ENCODE measurements at regions not wholly inside any gene's neighbourhood (a gene's known extent, or its start where the extent isn't known, plus 50 kb on each side); places are given as distances from the start of the nearest gene placed in this dataset.

GRCh38 chr6:135126034-135126433 is 55.1 kb upstream of the MYB start:
- Histone ChIP-seq H3K79me2 (ENCODE audit: insufficient read depth, low read length) (no peaks in the 10 kb centered on the region), H2AFZ (ENCODE audit: low read length) (no peak overlapping the region), H3K9me2 (replicated peaks; ENCODE audit: low read depth, low read length) (no peaks in the 10 kb centered on the region), H3K4me2 (ENCODE audit: low read depth, low read length, poor library complexity, severe bottlenecking) (no peak overlapping the region), H3K9ac (ENCODE audit: low read depth, low read length, poor library complexity, severe bottlenecking) (no peak overlapping the region), H3K36me3 (ENCODE audit: insufficient read depth, low read length) (no peaks in the 10 kb centered on the region), H3K4me1 (ENCODE audit: insufficient read depth, low read length, poor library complexity, severe bottlenecking) (peaks cover 42% of the 10 kb centered on the region), H3K27me3 (ENCODE audit: insufficient read depth, low read length, poor library complexity, severe bottlenecking) (no peaks in the 10 kb centered on the region), H4K20me1 (ENCODE audit: insufficient read depth, low read length, poor library complexity, severe bottlenecking) (no peaks in the 10 kb centered on the region), H3F3A (ENCODE audit: low read depth) (peaks cover 13% of the 10 kb centered on the region), H3K4me3 (ENCODE audit: low read length, poor library complexity, severe bottlenecking) (no peak overlapping the region), H3K9me3 (ENCODE audit: insufficient read depth, low read depth, low read length) (no peaks in the 10 kb centered on the region)
- TF ChIP-seq EZH2phosphoT487 (IDR thresholded peaks at IDR 0.05; ENCODE audit: borderline replicate concordance), result no peak
- TF ChIP-seq, protein P1, sequence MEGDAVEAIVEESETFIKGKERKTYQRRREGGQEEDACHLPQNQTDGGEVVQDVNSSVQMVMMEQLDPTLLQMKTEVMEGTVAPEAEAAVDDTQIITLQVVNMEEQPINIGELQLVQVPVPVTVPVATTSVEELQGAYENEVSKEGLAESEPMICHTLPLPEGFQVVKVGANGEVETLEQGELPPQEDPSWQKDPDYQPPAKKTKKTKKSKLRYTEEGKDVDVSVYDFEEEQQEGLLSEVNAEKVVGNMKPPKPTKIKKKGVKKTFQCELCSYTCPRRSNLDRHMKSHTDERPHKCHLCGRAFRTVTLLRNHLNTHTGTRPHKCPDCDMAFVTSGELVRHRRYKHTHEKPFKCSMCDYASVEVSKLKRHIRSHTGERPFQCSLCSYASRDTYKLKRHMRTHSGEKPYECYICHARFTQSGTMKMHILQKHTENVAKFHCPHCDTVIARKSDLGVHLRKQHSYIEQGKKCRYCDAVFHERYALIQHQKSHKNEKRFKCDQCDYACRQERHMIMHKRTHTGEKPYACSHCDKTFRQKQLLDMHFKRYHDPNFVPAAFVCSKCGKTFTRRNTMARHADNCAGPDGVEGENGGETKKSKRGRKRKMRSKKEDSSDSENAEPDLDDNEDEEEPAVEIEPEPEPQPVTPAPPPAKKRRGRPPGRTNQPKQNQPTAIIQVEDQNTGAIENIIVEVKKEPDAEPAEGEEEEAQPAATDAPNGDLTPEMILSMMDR (conservative IDR thresholded peaks at IDR 0.05; ENCODE audit: low read length), result no peak

DNA sequence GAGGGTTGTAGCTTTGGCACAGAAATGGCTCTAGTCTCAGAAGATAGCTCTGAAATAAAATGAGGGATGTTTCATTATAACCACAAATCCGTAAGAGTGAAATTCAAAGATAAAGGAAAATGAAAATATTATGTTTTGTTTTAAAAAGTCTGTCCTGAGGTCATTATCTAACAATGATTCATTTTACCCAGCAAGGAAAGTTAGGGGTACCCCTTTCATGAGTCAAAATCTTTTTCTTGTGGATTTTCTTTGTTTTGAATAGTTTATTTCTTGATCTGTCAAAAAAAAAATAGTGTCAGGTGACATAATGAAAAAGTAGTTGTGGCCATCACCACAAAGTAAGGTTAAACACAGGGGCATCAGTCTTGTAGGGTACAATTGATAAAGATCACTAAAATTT is 59.7 kb upstream of the MYB start:
- no peak overlapping the region for H3K9ac ChIP-seq (ENCODE audit: low read depth, low read length, poor library complexity, severe bottlenecking)
- no peaks in the 10 kb centered on the region for H4K20me1 ChIP-seq (ENCODE audit: insufficient read depth, low read length, poor library complexity, severe bottlenecking)
- no peak overlapping the region for H2AFZ ChIP-seq (ENCODE audit: low read length)
- peaks cover 45% of the 10 kb centered on the region for H3K4me1 ChIP-seq (ENCODE audit: insufficient read depth, low read length, poor library complexity, severe bottlenecking)
- H3K36me3 ChIP-seq (ENCODE audit: insufficient read depth, low read length), result no peaks in the 10 kb centered on the region
- no peaks in the 10 kb centered on the region for H3K9me2 ChIP-seq (replicated peaks; ENCODE audit: low read depth, low read length)
- no peaks in the 10 kb centered on the region for H3K27me3 ChIP-seq (ENCODE audit: insufficient read depth, low read length, poor library complexity, severe bottlenecking)
- H3F3A ChIP-seq (ENCODE audit: low read depth), result peaks cover 9% of the 10 kb centered on the region; the same call in 1 of the 2 replicates
- TF ChIP-seq, protein P1 (conservative IDR thresholded peaks at IDR 0.05; ENCODE audit: low read length), result no peak
- TF ChIP-seq EZH2phosphoT487 (IDR thresholded peaks at IDR 0.05; ENCODE audit: borderline replicate concordance), result no peak
- no peaks in the 10 kb centered on the region for H3K79me2 ChIP-seq (ENCODE audit: insufficient read depth, low read length)
- no peaks in the 10 kb centered on the region for H3K9me3 ChIP-seq (ENCODE audit: insufficient read depth, low read depth, low read length)
- H3K4me2 ChIP-seq (ENCODE audit: low read depth, low read length, poor library complexity, severe bottlenecking), result peak overlapping the region; percentile 1
- no peak overlapping the region for H3K4me3 ChIP-seq (ENCODE audit: low read length, poor library complexity, severe bottlenecking)

GRCh38 chr6:135118134-135118730 is 62.9 kb upstream of the MYB start:
- Histone ChIP-seq H3K36me3 (ENCODE audit: insufficient read depth, low read length) (no peaks in the 10 kb centered on the region), H3F3A (ENCODE audit: low read depth) (peaks cover 17% of the 10 kb centered on the region; the same call in 1 of the 2 replicates), H3K9me2 (replicated peaks; ENCODE audit: low read depth, low read length) (no peaks in the 10 kb centered on the region), H3K4me3 (ENCODE audit: low read length, poor library complexity, severe bottlenecking) (no peak overlapping the region), H3K27me3 (ENCODE audit: insufficient read depth, low read length, poor library complexity, severe bottlenecking) (no peaks in the 10 kb centered on the region), H2AFZ (ENCODE audit: low read length) (no peak overlapping the region), H3K9ac (ENCODE audit: low read depth, low read length, poor library complexity, severe bottlenecking) (no peak overlapping the region), H3K9me3 (ENCODE audit: insufficient read depth, low read depth, low read length) (no peaks in the 10 kb centered on the region), H4K20me1 (ENCODE audit: insufficient read depth, low read length, poor library complexity, severe bottlenecking) (no peaks in the 10 kb centered on the region), H3K79me2 (ENCODE audit: insufficient read depth, low read length) (no peaks in the 10 kb centered on the region), H3K4me1 (ENCODE audit: insufficient read depth, low read length, poor library complexity, severe bottlenecking) (peaks cover 64% of the 10 kb centered on the region), H3K4me2 (ENCODE audit: low read depth, low read length, poor library complexity, severe bottlenecking) (peak overlapping the region; percentile 83)
- TF ChIP-seq EZH2phosphoT487 (IDR thresholded peaks at IDR 0.05; ENCODE audit: borderline replicate concordance), result no peak
- TF ChIP-seq, protein P1 (conservative IDR thresholded peaks at IDR 0.05; ENCODE audit: low read length), result no peak
